SU-DHL-6 (cell line): ENCODE measurements at regions not wholly inside any gene's neighbourhood (a gene's known extent, or its start where the extent isn't known, plus 50 kb on each side); places are given as distances from the start of the nearest gene placed in this dataset.

ENCODE experiments used
- H2AFZ ChIP-seq: fragments of 200-600 bp; sonication (generic); 2 replicates; pipeline ENCODE4 v1.6.1; 2014; ENCODE audit warnings: low read depth, mild to moderate bottlenecking, moderate library complexity, mixed read lengths, antibody characterized with exemption, low read length; ENCODE audit not compliant: severe bottlenecking
- H3F3A ChIP-seq: fragments of 200-600 bp; shearing (Covaris generic); 2 replicates; pipeline ENCODE4 v1.6.0; 2016; ENCODE audit warnings: antibody characterized with exemption, mild to moderate bottlenecking; ENCODE audit not compliant: insufficient read depth
- H3K27ac ChIP-seq: fragments of 200-600 bp; sonication (generic); 2 replicates; pipeline ENCODE4 v1.5.1; 2016; ENCODE audit warnings: low read depth, mild to moderate bottlenecking, low read length, moderate library complexity, mixed read lengths
- H3K27me3 ChIP-seq: fragments of 200-600 bp; sonication (generic), shearing (Covaris generic); 2 replicates; pipeline ENCODE4 v1.6.0; 2014; ENCODE audit warnings: mild to moderate bottlenecking, low read length
- H3K36me3 ChIP-seq: fragments of 200-600 bp; sonication (generic); 2 replicates; pipeline ENCODE4 v1.6.1; 2014; ENCODE audit warnings: mild to moderate bottlenecking, low read length, mixed read lengths
- H3K4me2 ChIP-seq: fragments of 300-600, 200-600 bp; shearing (Covaris generic), sonication (generic); 2 replicates; pipeline ENCODE4 v1.6.0; 2014; ENCODE audit warnings: low read length, low read depth, mild to moderate bottlenecking; ENCODE audit not compliant: poor library complexity, severe bottlenecking
- H3K4me3 ChIP-seq: fragments of 200-600 bp; sonication (generic); 2 replicates; pipeline ENCODE4 v1.5.1; 2014; ENCODE audit warnings: antibody characterized with exemption, low read length, mild to moderate bottlenecking, mixed read lengths; ENCODE audit not compliant: insufficient read depth, poor library complexity, severe bottlenecking
- H3K79me2 ChIP-seq: fragments of 200-600 bp; sonication (generic); 2 replicates; pipeline ENCODE4 v1.6.1; 2014; ENCODE audit warnings: mild to moderate bottlenecking, low read length, moderate library complexity; ENCODE audit not compliant: insufficient read depth
- H3K9ac ChIP-seq: fragments of 200-600 bp; sonication (generic); 2 replicates; pipeline ENCODE4 v1.7.0; 2014; ENCODE audit warnings: mild to moderate bottlenecking, low read length
- H3K9me2 ChIP-seq: fragments of 200-600 bp; sonication (generic); replicated peaks from 2 replicates; pipeline ENCODE4 v1.6.1; 2014; ENCODE audit warnings: low read length; ENCODE audit not compliant: insufficient read depth
- H3K9me3 ChIP-seq: fragments of 200-600 bp; sonication (generic); 2 replicates; pipeline ENCODE4 v1.6.1; 2014; ENCODE audit warnings: low read length, mixed read lengths; ENCODE audit not compliant: insufficient read depth
- H4K20me1 ChIP-seq: fragments of 200-600 bp; sonication (generic); 2 replicates; pipeline ENCODE4 v1.6.1; 2014; ENCODE audit warnings: low read depth, mild to moderate bottlenecking, antibody characterized with exemption, low read length, moderate library complexity, mixed read lengths
- EZH2phosphoT487 ChIP-seq: fragments of 200-600 bp; sonication (generic), shearing (Covaris generic); conservative IDR thresholded peaks from 2 replicates; pipeline ENCODE4 v1.6.1; 2018; ENCODE audit warnings: mild to moderate bottlenecking, antibody characterized with exemption, low read length, moderate library complexity, mixed read lengths
- TF ChIP-seq, protein P1 (sequence below): fragments of 200-600 bp; sonication (generic); IDR thresholded peaks from one replicate; pipeline ENCODE4 v1.5.1; 2017; ENCODE audit warnings: antibody characterized with exemption, mild to moderate bottlenecking, low read length, moderate library complexity; ENCODE audit not compliant: insufficient read depth, poor library complexity, severe bottlenecking

DNA sequence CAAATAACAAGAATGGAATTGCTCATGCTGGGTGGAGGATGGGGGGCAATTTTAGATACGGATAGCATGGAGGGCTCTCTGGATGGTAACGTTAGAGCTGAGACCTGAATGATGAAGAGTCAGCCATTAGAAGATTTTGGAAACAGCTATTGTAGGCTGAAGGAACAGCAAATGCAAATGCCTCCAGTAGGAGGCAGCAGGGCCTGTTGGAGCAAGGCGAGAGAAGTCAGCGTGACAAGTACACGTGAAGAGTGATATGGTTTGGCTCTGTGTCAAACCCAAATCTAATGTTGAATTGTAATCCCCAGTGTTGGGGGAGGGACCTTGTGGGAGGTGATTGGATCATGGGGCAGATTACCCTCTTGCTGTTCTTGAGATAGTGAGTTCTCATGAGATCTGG, 59.3 kb upstream of the SOD3 start:
- Histone ChIP-seq H3F3A (no peaks in the 10 kb centered on the region), H3K79me2 (no peaks in the 10 kb centered on the region), H3K4me3 (no peak overlapping the region), H2AFZ (no peak overlapping the region), H3K27me3 (no peaks in the 10 kb centered on the region), H4K20me1 (no peaks in the 10 kb centered on the region), H3K9me3 (peaks cover 5% of the 10 kb centered on the region; the same call in 1 of the 2 replicates), H3K9me2 (no peaks in the 10 kb centered on the region), H3K4me2 (no peak overlapping the region), H3K27ac (no peak overlapping the region), H3K9ac (no peak overlapping the region), H3K36me3 (no peaks in the 10 kb centered on the region)
- TF ChIP-seq, protein P1, sequence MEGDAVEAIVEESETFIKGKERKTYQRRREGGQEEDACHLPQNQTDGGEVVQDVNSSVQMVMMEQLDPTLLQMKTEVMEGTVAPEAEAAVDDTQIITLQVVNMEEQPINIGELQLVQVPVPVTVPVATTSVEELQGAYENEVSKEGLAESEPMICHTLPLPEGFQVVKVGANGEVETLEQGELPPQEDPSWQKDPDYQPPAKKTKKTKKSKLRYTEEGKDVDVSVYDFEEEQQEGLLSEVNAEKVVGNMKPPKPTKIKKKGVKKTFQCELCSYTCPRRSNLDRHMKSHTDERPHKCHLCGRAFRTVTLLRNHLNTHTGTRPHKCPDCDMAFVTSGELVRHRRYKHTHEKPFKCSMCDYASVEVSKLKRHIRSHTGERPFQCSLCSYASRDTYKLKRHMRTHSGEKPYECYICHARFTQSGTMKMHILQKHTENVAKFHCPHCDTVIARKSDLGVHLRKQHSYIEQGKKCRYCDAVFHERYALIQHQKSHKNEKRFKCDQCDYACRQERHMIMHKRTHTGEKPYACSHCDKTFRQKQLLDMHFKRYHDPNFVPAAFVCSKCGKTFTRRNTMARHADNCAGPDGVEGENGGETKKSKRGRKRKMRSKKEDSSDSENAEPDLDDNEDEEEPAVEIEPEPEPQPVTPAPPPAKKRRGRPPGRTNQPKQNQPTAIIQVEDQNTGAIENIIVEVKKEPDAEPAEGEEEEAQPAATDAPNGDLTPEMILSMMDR, result no peak
- no peak for TF ChIP-seq EZH2phosphoT487

DNA sequence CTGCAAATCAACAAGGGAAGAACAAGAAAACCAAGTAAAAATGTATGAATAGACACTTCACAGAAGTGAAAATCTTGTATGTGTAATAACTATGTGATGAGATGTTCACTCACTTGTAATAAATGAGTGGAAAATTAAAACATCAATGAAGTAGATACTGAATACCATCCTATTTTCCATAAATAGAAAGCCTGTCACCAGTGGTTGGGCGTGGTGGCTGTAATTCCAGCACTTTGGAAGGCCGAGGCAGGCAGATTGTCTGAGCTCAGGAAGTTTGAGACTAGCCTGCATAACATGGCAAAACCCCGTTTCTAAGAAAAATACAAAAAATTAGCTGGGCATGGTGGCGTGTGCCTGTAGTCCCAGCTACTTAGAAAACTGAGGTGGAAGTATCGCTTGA, 53.5 kb upstream of the SOD3 start:
- Histone ChIP-seq H3K27me3 (no peaks in the 10 kb centered on the region), H3K9ac (no peak overlapping the region), H3K36me3 (no peaks in the 10 kb centered on the region), H4K20me1 (no peaks in the 10 kb centered on the region), H3F3A (no peaks in the 10 kb centered on the region), H3K27ac (no peak overlapping the region), H3K4me2 (no peak overlapping the region), H2AFZ (no peak overlapping the region), H3K9me2 (no peaks in the 10 kb centered on the region), H3K79me2 (no peaks in the 10 kb centered on the region), H3K9me3 (peaks cover 5% of the 10 kb centered on the region; the same call in 1 of the 2 replicates), H3K4me3 (no peak overlapping the region)
- no peak for TF ChIP-seq EZH2phosphoT487
- TF ChIP-seq, protein P1, result no peak

DNA sequence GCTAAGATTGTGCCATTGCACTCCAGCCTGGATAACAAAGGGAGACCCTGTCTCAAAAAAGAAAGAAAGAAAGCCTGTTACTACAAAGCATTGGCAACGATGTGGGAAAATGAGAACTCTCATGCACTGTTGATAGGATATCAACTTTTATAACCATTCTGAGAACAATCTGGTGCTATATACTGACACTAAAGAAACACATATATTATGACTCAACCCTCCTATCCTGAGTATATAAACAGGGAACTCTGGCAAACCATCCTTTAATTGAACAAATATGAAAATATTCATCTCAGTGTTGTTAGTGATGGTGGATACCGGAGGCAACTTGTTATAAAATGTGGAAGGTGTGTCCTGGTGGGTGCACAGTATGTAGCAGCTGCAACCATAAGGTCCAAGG, 53.0 kb upstream of the SOD3 start:
- no peaks in the 10 kb centered on the region for H3F3A ChIP-seq

More for the DNA sequence above, 53.0 kb upstream of the SOD3 start:
- Histone ChIP-seq H3K4me2 (no peak overlapping the region), H3K27me3 (no peaks in the 10 kb centered on the region), H2AFZ (no peak overlapping the region), H3K9me2 (no peaks in the 10 kb centered on the region), H4K20me1 (no peaks in the 10 kb centered on the region), H3K9me3 (peaks cover 5% of the 10 kb centered on the region; the same call in 1 of the 2 replicates), H3K79me2 (no peaks in the 10 kb centered on the region), H3K9ac (no peak overlapping the region), H3K4me3 (no peak overlapping the region), H3K36me3 (no peaks in the 10 kb centered on the region), H3K27ac (no peak overlapping the region)
- TF ChIP-seq, protein P1, result no peak
- no peak for TF ChIP-seq EZH2phosphoT487
